GM12878 (cell line): ENCODE measurements at regions not wholly inside any gene's neighbourhood (a gene's known extent, or its start where the extent isn't known, plus 50 kb on each side); places are given as distances from the start of the nearest gene placed in this dataset.

Source experiments
- ATAC-seq: fragments of 200-7000 bp; cut with Tn5 transposase; 3 replicates; pipeline ENCODE4 v1.9.1; 2020; ENCODE audit warnings: mild to moderate bottlenecking, moderate library complexity
- BruUV-seq: library from RNA; stranded (reverse); fragments of 400-500 nt; replicated peaks from 2 replicates; lab custom pipeline; 2021; lab: Mats Ljungman, UMichigan
- CTCF ChIA-PET: fragments of 300-600 bp; sonication (Branson Sonifier 250); formaldehyde crosslinking; extraction: SDS; loops from one replicate; lab custom pipeline; 2021; ENCODE audit warnings: inconsistent platforms; lab: Yijun Ruan, JAX
- POLR2A ChIA-PET: fragments of 350-600 bp; formaldehyde crosslinking; extraction: SDS; loops from one replicate; lab custom pipeline; 2021; ENCODE audit warnings: inconsistent platforms; lab: Charles Lee
- RAD21 ChIA-PET: fragments of 300-600 bp; sonication (Branson Sonifier 250); formaldehyde crosslinking; loops from one replicate; lab custom pipeline; 2023; ENCODE audit warnings: antibody characterized with exemption; ENCODE audit not compliant: unreplicated experiment; lab: Charles Lee
- SMC1A ChIA-PET: fragments of 300-600 bp; sonication (Branson Sonifier 250); formaldehyde crosslinking; loops from one replicate; lab custom pipeline; 2023; ENCODE audit not compliant: unreplicated experiment, uncharacterized antibody; lab: Charles Lee
- DNase-seq: peaks from one replicate; pipeline ENCODE4 v3.0.0-alpha.2; 2011; ENCODE audit warnings: low read depth, low spot score
- FAIRE-seq: peaks from 3 replicates; lab custom pipeline; 2011; peaks lifted over from hg19 to GRCh38; lab: Jason Lieb, UNC
- H2AFZ ChIP-seq: 2 replicates; pipeline ENCODE4 v1.6.0; 2011; ENCODE audit warnings: low read depth, low read length, control low read depth; ENCODE audit not compliant: control insufficient read depth
- H3K27ac ChIP-seq: 2 replicates; pipeline ENCODE4 v1.5.1; 2011; ENCODE audit warnings: control low read depth; ENCODE audit not compliant: control insufficient read depth, insufficient read depth
- H3K27me3 ChIP-seq, 2 experiments: replicated peaks in 1 of 2; 2 replicates each; pipeline versions ENCODE4 v1.6.0 to v1.6.1; 2011; ENCODE audit warnings: low read length in 1 of 2; ENCODE audit not compliant: control insufficient read depth in 2 of 2, insufficient read depth in 2 of 2
- H3K36me3 ChIP-seq, 2 experiments: 2 replicates each; pipeline ENCODE4 v1.5.1; 2011; ENCODE audit warnings: low read length in 1 of 2; ENCODE audit not compliant: control insufficient read depth in 2 of 2, insufficient read depth in 2 of 2
- H3K4me1 ChIP-seq: 2 replicates; pipeline ENCODE4 v1.6.1; 2011; ENCODE audit warnings: mild to moderate bottlenecking, low read length, moderate library complexity, mixed read lengths; ENCODE audit not compliant: control insufficient read depth, insufficient read depth
- H3K4me2 ChIP-seq: 2 replicates; pipeline ENCODE4 v1.6.0; 2011; ENCODE audit warnings: control low read depth; ENCODE audit not compliant: control insufficient read depth, insufficient read depth
- H3K4me3 ChIP-seq: fragments of 200-600 bp; sonication (generic); 2 replicates; pipeline ENCODE4 v1.5.1; 2016
- H3K79me2 ChIP-seq: 2 replicates; pipeline ENCODE4 v1.6.0; 2011; ENCODE audit warnings: low read length; ENCODE audit not compliant: control insufficient read depth, insufficient read depth
- H3K9ac ChIP-seq: 2 replicates; pipeline ENCODE4 v1.8.0; 2011; ENCODE audit warnings: low read length, control low read depth, mixed read lengths; ENCODE audit not compliant: control insufficient read depth, insufficient read depth
- H3K9me3 ChIP-seq: replicated peaks from 3 replicates; pipeline ENCODE4 v1.5.1; 2011; ENCODE audit warnings: mild to moderate bottlenecking, low read length; ENCODE audit not compliant: control insufficient read depth, insufficient read depth
- H4K20me1 ChIP-seq: 2 replicates; pipeline ENCODE4 v1.6.0; 2011; ENCODE audit not compliant: control insufficient read depth, insufficient read depth
- CHD1 ChIP-seq: IDR thresholded peaks from 2 replicates; pipeline ENCODE4 v1.6.1; 2012; ENCODE audit warnings: low read depth, low read length, improper control_type of control experiment
- FOXK2 ChIP-seq: fragments of 450-650 bp; IDR thresholded peaks from 2 replicates; pipeline ENCODE4 v1.6.1; 2017; ENCODE audit warnings: mild to moderate bottlenecking, moderate library complexity
- PAX5 ChIP-seq: IDR thresholded peaks from 2 replicates; pipeline ENCODE4 v1.6.1; 2011; ENCODE audit warnings: low read depth, low read length, borderline replicate concordance
- TAF1 ChIP-seq: IDR thresholded peaks from 2 replicates; pipeline ENCODE4 v1.6.1; 2011; ENCODE audit warnings: mild to moderate bottlenecking, low read depth, low read length, borderline replicate concordance
- TARDBP ChIP-seq: IDR thresholded peaks from 2 replicates; pipeline ENCODE4 v1.6.1; 2016; ENCODE audit warnings: borderline replicate concordance
- YBX1 ChIP-seq: fragments of 450-650 bp; IDR thresholded peaks from 2 replicates; pipeline ENCODE4 v1.6.1; 2016; ENCODE audit warnings: antibody characterized with exemption
- WGBS: methylation state at CpG from one replicate; pipeline ENCODE4 v1.1.6; 2016; ENCODE audit warnings: low lambda C conversion rate; ENCODE audit not compliant: insufficient replicate concordance, insufficient coverage; ENCODE audit errors: missing lambda C conversion rate; 5-methylcytosine and 5-hydroxymethylcytosine counted together
- in situ Hi-C: fragments of 300-500 bp; cut with MboI; formaldehyde crosslinking; loops from 9 replicates; pipeline ENCODE4 v1.14.3; 2018; ENCODE audit warnings: mixed read lengths
- intact Hi-C: fragments of 100-400 bp; cut with micrococcal nuclease; formaldehyde crosslinking; loops from one replicate; pipeline ENCODE4 v1.14.2; 2022; ENCODE audit not compliant: unreplicated experiment
- TF ChIP-seq, protein P1 (sequence below): IDR thresholded peaks from 2 replicates; pipeline ENCODE4 v1.6.1; 2011; ENCODE audit warnings: mild to moderate bottlenecking, low read depth, low read length, moderate library complexity; ENCODE audit not compliant: insufficient replicate concordance
- TF ChIP-seq, protein P2 (sequence below): fragments of 450-650 bp; IDR thresholded peaks from 2 replicates; pipeline ENCODE4 v1.6.1; 2017; ENCODE audit warnings: low read depth, mild to moderate bottlenecking, moderate library complexity
- TF ChIP-seq, protein P3 (sequence below): fragments of 450-650 bp; IDR thresholded peaks from 2 replicates; pipeline ENCODE4 v1.6.1; 2016; ENCODE audit warnings: mild to moderate bottlenecking

DNA sequence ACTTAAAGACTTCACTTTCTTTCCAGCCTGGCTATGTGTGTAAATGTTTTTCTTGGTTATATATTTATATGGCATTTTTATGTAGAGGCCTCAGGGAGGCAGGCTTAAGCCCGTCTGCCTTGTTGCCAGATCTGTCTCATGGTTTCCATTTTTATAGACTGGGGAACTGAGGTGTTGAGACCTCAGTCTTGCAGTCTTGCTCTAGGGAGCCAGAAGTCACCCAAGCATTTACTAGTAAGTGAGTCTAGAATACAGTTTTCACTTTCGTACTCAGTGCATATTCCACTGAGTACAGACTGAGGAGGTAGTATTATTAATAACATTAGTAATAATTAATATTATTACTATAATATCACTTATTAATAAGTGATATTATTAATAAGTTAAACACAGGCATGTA is 161.4 kb downstream of the UCK2 start:
- TF ChIP-seq FOXK2 = no peak
- TF ChIP-seq, protein P1, sequence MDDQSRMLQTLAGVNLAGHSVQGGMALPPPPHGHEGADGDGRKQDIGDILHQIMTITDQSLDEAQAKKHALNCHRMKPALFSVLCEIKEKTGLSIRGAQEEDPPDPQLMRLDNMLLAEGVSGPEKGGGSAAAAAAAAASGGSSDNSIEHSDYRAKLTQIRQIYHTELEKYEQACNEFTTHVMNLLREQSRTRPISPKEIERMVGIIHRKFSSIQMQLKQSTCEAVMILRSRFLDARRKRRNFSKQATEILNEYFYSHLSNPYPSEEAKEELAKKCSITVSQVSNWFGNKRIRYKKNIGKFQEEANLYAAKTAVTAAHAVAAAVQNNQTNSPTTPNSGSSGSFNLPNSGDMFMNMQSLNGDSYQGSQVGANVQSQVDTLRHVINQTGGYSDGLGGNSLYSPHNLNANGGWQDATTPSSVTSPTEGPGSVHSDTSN = no peak
- no peak for TF ChIP-seq CHD1
- TF ChIP-seq TARDBP = no peak
- TF ChIP-seq YBX1 = no peak
- TF ChIP-seq, all 136 proteins: peak for 0
- Histone ChIP-seq H3K27me3 (no peaks in the 10 kb centered on the region), H3K36me3 (no peaks in the 10 kb centered on the region), H3K4me2 (no peak overlapping the region), H3K4me1 (no peaks in the 10 kb centered on the region), H3K9me3 (no peaks in the 10 kb centered on the region), H2AFZ (no peak overlapping the region), H3K9ac (no peak overlapping the region), H3K4me3 (no peak overlapping the region), H3K27ac (no peak overlapping the region), H4K20me1 (no peaks in the 10 kb centered on the region), H3K79me2 (no peaks in the 10 kb centered on the region)
- ChIA-PET CTCF (no interaction called here), RAD21 (no interaction called here), POLR2A (no interaction called here), SMC1A (interaction anchor here (1.0 kb wide), 1 partner anchor 8 kb away, joined by 3 read pairs; no protein-coding TSS in a partner anchor)
- intact Hi-C loops (no loop called here), in situ Hi-C loops (no loop called here)
- BruUV-seq = no TSS peak
- WGBS = 0% methylated on average over 2 of the region's 2 CpGs
- DNase-seq (no peak), FAIRE-seq (no peak), ATAC-seq (peak; percentile 63)

DNA sequence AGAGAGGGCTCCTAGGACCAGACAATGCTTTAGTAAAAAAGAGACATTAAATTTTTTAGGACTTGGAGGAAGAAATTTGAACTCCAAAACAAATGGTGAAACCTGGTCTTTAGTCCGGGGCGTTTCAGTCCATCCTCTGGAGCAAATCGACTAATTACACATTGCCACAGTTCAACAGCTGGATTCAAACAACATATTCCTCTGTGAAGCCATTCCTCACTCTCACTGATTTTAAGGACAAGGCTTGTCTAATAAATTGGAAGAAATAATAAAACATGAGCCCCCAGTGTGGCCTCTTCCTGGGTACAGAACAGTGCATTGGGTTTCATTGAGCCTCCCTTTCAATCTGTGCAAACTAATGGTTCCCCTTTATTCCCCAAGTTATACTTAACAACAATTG is 165.1 kb downstream of the UCK2 start:
- DNase-seq (no peak), FAIRE-seq (no peak), ATAC-seq (no peak)
- no peak overlapping the region for H2AFZ ChIP-seq
- no peaks in the 10 kb centered on the region for H3K79me2 ChIP-seq
- no peaks in the 10 kb centered on the region for H3K9me3 ChIP-seq
- POLR2A ChIA-PET = no interaction called here
- 82% methylated on average over 3 of the region's 3 CpGs for WGBS
- H3K9ac ChIP-seq = no peak overlapping the region
- CTCF ChIA-PET = interaction anchor here (0.6 kb wide), 1 partner anchor 502 kb away, joined by 4 read pairs; no protein-coding TSS in a partner anchor
- no peaks in the 10 kb centered on the region for H3K36me3 ChIP-seq
- intact Hi-C loops (no loop called here), in situ Hi-C loops (no loop called here)
- no peaks in the 10 kb centered on the region for H3K27me3 ChIP-seq
- H3K4me1 ChIP-seq = no peaks in the 10 kb centered on the region
- H3K4me2 ChIP-seq = no peak overlapping the region
- H3K27ac ChIP-seq = no peak overlapping the region
- no peak overlapping the region for H3K4me3 ChIP-seq
- RAD21 ChIA-PET = no interaction called here
- SMC1A ChIA-PET = no interaction called here
- BruUV-seq = no TSS peak
- H4K20me1 ChIP-seq = no peaks in the 10 kb centered on the region
- TF ChIP-seq, protein P2, sequence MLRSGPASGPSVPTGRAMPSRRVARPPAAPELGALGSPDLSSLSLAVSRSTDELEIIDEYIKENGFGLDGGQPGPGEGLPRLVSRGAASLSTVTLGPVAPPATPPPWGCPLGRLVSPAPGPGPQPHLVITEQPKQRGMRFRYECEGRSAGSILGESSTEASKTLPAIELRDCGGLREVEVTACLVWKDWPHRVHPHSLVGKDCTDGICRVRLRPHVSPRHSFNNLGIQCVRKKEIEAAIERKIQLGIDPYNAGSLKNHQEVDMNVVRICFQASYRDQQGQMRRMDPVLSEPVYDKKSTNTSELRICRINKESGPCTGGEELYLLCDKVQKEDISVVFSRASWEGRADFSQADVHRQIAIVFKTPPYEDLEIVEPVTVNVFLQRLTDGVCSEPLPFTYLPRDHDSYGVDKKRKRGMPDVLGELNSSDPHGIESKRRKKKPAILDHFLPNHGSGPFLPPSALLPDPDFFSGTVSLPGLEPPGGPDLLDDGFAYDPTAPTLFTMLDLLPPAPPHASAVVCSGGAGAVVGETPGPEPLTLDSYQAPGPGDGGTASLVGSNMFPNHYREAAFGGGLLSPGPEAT = no peak
- TF ChIP-seq CHD1 = no peak
- no peak for TF ChIP-seq PAX5
- TF ChIP-seq TAF1 = no peak
- TF ChIP-seq, protein P3, sequence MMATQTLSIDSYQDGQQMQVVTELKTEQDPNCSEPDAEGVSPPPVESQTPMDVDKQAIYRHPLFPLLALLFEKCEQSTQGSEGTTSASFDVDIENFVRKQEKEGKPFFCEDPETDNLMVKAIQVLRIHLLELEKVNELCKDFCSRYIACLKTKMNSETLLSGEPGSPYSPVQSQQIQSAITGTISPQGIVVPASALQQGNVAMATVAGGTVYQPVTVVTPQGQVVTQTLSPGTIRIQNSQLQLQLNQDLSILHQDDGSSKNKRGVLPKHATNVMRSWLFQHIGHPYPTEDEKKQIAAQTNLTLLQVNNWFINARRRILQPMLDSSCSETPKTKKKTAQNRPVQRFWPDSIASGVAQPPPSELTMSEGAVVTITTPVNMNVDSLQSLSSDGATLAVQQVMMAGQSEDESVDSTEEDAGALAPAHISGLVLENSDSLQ = no peak
